Tongue (tissue), 1 donor: ENCODE measurements at regions not wholly inside any gene's neighbourhood (a gene's known extent, or its start where the extent isn't known, plus 50 kb on each side); places are given as distances from the start of the nearest gene placed in this dataset.

ENCODE experiments used
- DNase-seq: peaks from one replicate; pipeline ENCODE4 v3.0.0-alpha.2; 2015

DNA sequence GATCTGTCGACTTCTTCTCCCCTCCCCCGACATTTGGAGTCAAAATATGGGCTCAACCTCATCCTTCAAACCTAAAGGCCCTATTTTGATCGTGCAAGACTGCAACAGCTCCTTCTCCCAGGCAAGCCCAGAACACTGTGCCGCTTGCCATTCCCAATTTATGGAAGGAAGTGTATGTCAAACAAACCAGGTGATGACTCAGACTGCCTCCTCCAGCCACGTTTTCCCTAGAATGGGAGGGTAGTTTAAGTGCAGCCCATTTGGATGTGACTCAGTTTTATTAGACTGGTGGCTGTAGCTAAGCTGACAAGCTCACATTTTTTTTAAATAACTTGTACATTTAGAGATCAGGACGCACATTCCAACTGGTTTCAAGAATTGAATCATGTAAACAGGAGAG is 570.4 kb upstream of the DIPK2B start:
- no peak for DNase-seq

DNA sequence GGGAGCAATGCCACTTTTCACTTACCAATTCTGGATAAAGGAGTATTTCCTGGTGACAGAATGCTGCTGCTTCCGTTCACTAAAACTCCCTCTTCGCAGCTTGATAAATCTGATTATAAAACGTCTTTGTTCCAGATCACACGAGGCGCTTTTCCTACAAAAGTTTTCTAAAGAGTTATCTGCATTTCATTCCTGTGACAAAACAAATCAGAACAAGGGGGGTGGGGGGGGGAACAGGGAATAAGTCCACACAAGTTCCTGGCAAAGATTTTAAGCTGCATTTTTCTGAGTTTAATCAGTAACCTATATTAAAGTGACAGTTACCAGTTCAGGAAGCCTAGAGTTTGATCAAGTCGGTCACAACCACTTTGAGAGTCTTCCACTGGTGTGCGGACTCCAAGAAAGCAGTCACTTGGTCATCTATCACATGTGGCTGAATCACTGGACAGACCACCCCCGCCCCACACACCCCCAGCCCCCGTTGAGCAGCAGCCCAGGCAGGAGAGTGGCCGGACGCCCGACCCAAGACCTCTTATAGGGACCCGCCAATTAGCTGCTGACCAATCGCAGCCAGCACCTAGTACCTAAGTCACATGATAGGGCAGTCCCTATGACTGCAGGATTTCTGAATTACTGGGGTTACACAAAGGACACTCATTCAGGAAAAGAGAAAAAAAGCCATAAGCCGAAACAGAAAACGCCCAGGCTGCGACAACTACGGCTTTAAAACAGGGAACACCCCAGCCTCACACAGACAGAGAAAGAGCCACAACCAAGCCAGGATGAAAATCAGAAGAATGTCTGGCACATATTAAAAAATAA is 569.3 kb upstream of the DIPK2B start:
- DNase-seq = peak; percentile 71

DNA sequence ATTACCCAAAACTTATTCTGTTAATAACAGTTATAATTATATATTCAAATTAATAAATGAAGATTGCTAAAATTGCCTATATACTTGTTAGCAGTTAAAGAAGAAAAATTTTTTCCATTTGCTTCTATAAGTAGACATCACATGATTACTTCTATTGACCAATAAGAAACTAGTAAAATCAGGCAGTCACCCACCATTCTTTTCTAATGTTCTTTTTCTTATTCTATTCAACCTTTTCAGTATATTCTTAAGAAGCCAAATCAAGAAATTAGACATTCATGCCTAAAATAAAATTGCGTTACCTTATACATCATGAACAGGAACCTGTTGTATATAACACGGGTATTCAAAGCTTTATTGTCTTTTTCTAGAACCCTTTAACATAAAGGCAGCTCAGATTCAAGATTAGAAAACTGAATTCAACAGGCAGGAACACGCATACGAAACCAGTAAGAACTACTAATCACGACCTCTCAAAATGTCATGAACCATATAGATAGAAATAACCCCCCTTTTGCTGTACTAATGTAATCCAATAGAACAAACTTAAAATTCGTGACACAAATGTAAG is 568.1 kb upstream of the DIPK2B start:
- DNase-seq = no peak

DNA sequence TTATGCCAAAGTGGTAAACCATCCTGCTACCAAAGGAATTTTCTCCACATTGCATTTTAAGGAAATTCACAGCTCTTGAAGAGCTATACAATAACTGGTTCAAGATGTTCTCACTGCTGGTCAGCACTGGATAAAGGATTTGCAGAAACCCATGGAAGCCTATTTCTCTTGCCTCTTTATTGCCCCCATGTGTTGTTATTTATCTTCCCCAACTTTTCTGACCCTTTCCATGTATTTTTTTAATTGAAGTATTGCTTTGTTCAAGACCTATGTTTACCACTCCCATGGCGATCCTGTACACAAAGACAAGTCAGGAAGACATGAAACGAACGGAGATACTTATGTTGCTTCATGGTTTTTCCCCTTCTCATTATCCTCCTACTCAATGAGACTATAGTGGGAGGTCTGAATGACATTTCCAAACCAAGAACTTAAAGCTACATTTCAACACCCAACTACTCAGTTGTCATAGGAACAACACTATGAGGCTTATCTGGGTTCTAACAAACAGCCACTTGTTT is 566.4 kb upstream of the DIPK2B start:
- DNase-seq = no peak

DNA sequence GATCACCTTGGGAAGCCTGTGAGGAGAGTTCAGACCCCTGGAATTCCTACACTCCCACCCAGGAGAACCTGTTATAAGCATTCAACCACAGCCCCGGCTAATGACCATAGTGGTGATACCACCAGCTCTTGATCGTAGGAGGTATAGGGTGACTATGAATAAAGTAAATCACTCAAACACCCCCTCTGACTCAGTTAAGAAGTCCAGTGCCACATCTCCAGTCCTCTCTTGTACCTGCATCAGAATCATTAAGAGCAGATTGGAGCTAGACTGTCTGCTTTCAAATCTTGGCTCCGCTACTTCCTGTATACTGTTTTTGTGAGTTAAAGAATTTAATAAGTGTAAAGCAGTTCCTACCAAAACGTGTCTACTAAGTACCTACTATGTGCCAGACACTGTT is 565.1 kb upstream of the DIPK2B start:
- no peak for DNase-seq

DNA sequence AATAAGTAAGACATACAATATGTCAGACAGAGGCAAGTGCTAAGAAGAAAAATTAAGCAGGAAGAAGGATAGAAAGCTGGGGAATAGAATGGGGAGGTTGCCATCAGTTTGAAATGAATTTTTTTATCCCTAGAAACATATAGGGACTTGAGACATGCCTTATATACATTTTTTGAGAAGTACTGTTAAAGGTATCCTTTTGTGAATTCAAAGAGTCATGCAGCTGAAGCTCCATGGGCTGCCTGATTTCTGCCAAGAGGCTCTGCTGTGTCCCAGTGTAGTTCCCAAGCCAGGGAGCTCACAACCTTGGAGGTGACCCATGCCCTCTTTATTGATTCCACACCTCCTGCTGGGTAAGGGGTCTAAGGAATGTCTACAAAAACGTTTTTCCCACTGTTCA is 564.6 kb upstream of the DIPK2B start:
- no peak for DNase-seq

DNA sequence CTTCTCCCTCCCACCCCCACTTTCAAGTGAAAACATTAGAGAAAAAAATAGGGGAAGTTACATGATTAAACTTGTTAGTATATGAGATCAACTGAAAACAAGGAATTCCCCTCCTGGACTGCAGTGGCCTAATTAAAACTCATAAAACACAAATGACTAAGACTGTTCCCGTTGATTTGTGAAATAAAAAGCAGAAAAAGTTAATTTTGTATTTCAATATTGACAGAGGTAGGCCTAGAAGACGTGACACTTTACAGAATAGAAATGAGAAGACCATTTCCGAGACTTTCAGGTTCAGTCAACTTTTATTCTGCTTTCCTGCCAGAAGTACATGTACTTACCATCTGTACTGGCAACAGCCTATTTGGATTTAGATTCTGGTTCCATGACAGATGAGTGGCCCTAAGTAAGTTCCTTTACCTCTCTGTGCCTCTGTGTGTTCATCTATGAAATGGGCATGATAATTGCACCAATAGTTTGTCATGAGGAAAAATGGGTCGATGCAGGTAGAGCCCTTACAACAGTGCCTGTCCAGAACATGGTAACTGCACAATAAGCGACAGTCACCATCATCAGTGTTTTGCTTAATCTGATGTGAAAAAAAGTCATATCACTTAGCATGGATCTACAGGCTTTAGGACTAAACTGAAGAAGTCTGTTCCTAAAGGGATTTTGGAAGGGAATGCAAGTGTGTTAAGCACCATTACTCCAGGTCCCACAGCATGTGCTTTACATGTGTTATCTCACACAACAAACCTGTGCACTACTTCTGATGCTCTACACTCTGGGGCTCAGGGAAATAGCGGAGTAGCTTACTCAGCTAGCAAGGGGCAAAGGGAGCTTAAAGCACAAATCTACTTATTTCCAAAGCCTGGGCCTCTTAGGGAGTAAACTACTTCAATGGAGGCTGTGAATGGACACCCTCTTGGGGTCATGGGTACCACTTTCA is 562.3 kb upstream of the DIPK2B start:
- DNase-seq = no peak

DNA sequence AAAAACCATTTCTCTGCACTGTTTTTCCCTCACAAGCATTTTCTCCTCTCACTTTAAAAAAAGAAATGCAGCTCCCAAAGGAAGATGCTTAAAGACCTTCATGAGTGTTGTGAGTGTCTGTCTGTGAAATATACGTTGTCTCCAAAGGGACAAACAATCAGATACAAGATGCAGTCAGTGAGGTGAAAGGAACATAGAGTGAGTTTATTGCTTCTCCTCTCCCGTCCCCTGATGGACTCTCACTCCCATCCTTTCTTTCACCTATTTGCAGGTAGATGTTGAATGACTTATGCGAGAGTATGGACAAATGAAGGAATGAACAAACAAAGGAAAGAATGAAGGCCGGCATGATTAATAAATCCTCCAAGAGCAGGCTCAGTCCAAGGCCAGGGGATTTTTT is 561.2 kb upstream of the DIPK2B start:
- DNase-seq = no peak

DNA sequence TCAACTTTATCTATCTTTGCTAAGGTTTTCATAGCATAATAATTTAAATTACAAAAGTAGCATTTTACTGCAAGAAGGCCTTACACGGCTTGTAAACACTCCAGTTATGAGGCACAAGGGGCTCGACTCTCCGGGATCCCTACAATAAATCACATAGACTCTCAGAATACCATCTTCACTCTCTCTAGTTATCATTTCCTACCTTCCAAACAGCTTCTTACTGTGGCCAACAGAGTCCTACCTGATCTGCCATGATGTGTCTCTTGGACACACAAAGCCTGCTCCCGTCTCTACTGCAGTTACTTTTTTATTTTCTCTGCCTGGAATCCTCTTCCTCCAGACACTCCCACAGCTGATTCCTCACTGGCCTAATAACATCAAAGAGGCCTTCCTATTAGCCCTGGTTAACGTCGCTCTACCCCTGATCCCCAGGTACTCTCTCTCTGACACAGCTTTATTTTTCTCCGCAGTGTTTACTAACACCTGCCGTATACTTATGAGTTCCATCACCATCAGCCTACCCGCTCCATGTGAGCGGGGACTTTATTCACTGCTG is 559.6 kb upstream of the DIPK2B start:
- no peak for DNase-seq

DNA sequence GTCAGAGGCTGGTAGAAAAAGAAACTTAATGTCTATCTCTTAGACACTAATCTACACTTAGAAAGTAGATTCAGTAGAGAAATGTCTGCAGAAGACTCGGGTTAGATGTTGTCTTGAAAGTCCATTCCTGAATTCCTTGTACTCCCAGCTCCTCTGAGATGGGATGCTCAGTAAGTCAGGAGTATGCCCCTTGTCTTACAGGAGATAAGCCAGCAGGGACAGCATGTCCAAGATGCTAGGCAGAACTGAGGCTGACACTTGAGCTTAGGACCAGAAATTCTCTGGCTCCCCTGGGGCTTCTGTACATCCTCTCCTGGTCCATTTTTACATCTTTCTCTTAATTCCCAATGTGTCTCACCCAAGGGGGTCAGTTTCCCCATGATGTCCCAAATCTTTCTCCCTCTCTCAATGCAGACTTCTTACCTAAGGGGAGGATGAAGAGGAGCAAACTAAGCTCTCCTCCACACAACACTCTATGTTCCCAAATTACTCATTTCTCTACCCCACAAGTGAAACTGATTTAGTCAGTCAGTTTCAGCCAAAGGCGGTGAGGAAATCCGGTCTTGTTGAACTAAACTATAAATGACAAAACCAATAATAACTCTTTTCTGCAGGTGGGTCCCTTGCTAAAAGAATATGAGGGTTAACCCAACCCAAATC is 558.2 kb upstream of the DIPK2B start:
- no peak for DNase-seq

DNA sequence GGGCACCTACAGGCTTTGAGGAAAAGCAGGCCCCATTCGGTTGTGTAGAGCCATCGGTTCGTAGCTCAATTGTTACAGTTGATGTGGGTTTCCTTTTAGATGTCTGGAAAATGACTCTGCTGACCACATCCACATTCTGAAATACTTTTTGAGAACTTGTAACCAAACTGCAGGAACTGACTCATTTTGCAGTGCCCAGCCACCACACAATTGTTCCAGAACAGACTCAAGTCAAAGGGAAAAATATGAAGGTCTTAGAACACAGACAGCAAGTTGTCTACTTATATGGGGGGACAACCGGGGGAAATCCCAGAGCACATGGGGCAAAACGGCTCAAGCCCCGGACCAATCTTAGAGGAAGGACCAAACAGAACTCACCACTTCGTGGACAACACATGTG is 557.6 kb upstream of the DIPK2B start:
- DNase-seq = no peak

DNA sequence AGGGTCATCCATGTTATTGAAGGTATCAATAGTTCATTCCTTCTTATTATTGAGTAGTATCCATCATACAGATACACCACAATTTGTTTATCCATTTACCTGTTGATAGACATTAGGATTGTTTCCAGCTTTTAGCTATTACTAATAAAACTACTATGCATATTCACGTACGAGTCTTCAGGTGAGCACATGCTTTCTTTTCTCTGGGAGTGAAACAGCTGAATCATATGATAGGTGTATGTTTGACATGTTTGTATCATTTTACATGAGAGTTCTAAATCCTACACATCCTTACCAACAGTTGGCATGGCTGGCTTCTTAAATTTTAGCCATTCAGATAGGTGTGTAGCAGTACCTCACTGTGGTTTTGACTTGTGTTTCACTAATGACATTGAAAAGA is 556.6 kb upstream of the DIPK2B start:
- no peak for DNase-seq

DNA sequence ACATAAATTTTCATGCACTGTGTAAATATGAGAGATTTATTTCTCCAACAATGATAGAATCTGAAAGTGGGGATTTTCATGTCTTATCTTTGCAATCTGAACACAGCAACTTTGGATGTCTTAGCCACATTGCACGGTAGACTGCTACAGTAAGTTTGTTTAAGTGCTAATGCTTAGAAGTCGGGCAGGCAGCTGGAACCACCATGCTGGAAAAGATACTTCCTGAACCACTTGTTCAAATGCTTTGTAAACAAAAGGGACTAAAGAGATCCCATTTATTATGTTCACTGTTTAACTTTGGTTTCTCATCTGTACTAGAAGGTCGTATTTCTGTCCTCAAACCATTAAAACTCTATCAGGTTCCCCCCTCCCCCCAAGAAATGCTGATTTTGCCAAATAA is 555.9 kb upstream of the DIPK2B start:
- no peak for DNase-seq

DNA sequence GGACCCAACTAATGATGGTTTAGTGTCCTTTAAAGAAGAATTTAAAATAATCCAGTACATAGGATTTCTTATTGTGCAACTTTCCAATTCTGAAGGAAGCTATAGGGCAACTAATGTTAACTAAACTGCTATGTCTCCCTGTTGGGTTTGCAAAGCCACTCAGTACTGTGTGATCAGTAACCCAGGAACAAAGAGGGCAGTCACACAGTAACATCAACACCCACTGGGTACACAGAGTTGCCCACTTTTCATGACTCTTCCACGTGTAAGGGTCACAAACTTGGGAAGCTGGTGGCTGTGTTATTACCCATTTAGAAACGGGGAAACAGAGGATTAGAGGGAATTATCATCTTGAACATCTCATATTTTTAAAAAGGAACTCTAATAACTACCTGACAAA is 555.0 kb upstream of the DIPK2B start:
- no peak for DNase-seq

DNA sequence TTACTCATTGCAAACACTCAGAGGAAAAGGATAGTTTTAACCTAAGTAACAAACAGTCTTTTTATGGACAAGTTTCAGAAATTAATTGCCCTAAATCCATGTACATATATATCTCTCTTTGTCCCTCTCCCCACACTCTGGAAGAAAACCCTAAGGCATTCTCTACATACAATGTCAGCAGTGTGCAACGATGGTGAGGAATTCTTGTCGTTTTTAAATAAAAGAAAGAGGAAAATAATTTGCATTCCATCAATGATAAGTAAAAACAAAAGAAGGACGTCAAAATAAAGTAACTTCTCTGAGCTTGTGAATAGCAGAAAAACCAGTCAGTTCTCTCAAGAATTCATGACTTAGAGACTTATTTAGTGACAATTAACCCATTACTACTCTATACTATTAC is 550.5 kb upstream of the DIPK2B start:
- DNase-seq = no peak

DNA sequence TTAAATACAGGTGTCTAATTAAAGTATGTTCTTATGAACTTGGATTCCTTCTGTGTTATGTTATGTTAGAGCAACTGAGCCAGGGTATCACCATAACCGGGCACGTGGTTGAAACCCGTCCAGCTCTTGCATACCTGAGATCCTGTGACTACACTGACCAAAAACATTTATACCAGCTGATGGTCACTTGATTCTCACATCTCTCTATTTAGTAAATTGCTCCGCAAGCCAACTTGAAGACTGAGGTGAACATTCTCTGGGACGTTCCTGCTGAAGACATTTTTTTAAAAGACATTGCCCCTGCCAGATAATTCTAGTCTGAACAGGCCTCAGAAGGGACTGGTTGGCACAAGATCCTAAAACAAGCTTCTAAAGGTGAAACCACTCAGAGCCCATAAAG is 550.0 kb upstream of the DIPK2B start:
- no peak for DNase-seq

DNA sequence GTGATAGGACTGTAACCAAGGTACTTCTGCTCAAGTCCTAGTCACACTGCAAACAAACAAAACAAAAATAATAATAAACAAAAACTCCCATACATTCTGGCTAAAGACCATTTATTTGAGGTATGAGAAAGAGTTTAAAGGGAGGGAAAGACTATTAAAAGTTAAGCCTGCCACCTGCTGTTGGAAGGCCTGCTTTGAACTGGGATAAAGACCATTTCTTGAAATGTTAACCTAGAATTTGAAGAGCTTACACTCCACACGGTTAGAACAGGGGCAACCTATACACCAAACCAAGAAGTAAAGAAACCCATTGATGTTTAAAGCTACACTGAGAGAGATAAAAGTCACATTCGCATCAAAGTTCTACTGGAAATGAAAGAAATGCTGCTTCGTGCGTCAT is 548.7 kb upstream of the DIPK2B start:
- no peak for DNase-seq

DNA sequence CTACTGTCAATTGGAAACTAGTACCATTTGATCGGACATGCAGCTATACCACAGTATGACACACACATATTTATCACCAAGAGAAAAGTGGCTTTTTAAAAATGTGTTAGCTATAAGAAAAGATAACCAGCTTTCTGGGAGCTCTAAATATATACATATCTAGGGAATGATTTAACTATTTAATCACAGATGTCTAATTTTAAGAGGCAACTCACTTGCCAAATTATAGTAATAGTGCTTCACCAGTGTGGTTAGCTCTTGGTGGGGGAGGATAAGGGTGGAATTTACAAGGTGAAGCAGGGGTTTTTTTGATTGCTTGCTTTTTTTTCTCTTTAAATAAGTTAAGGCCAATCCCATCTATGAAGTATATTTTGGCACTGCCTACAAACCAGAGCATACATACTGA is 547.7 kb upstream of the DIPK2B start:
- no peak for DNase-seq

DNA sequence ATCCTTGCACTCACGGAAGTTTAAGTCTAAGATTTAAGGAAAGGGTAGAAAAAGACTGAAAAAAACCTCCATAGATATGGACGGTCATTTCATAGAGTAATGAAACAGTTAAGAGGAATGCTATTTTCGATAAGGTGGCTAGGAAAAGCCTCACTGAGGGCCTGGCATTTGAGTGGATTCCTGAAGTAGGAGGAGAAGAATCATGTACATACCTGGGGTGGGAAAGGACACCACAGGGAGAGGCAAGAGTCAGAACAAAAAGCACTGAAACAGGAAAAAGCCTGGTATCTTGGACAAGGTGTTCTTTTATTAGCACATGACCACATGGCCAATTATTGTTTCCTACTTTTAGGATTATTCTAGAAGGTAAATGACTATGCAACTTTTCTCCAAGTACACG is 547.2 kb upstream of the DIPK2B start:
- DNase-seq = no peak

DNA sequence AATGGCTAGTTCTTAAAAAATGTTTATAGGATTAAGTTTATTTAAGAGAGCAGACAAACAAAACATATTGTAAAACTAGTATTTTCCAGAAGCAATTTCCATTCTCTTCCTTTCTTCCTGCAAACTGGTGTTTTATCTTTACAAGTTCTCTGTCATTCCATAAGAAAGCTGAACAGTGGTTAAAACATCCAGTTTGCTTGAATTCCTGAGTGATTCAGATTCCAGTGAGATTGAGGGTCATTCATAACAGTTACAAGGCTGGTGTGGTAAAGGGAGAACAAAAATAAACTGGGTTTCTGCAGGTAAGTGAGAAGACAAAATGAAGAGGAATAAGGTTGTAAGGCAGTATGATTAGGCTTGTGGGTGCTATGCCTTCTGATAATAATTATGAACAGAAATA is 544.8 kb upstream of the DIPK2B start:
- DNase-seq = no peak

DNA sequence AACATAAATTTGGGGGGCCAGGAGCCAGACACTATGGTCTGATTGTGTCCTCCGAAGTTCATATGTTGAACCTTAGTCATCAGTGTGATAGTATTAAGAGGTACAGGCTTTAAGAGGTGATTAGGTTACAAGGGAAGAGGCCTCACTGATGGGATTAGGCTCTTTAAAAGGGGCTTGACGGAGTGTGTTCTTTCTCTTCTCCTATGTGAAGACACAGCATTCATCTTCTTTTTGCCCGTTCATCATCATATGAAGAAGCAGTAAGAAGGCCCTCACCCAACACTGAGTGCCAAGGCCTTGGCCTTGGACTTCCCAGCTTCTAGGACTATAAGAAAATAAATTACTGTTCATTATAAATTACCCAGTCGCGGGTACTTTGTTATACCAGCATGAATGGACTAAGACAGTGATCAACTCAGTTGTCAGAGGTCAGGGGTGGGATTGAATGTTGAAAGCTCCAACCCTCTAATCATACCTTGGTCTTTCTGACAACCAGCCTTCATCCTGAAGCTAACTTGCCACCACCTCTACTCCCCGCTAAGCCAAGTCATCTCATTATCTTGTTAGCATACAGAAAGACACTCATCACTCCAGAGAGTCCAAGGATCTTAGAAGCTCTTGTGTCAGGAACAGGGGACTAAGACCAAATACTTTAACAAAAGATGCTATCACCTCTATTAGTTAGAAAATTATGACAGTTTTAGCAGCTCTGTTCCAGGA is 543.4 kb upstream of the DIPK2B start:
- no peak for DNase-seq
